Gastroesophageal sphincter (tissue), 4 donors: ENCODE measurements at regions not wholly inside any gene's neighbourhood (a gene's known extent, or its start where the extent isn't known, plus 50 kb on each side); places are given as distances from the start of the nearest gene placed in this dataset.

Source experiments
- ATAC-seq: fragments of 150-250 bp; one replicate; pipeline ENCODE4 v1.9.1; 2016; ENCODE audit warnings: mild to moderate bottlenecking, moderate library complexity
- H3K27ac ChIP-seq, 4 donors: fragments of 200-600 bp; sonication (generic) in 3 of 4; 1 replicate in 3 of 4; 2 replicates in 1 of 4; pipeline ENCODE4 v1.5.1; 2016 to 2019
- H3K27me3 ChIP-seq: fragments of 200-600 bp; sonication (generic); one replicate; pipeline ENCODE4 v1.5.1; 2019
- H3K36me3 ChIP-seq, 2 donors: fragments of 200-600 bp; sonication (generic); one replicate each; pipeline ENCODE4 v1.5.1; 2019; ENCODE audit warnings: control low read depth in 1 of 2
- H3K4me1 ChIP-seq, 3 donors: fragments of 200-600 bp; sonication (generic); 1 replicate in 2 of 3; 2 replicates in 1 of 3; pipeline ENCODE4 v1.5.1; 2016 to 2019; ENCODE audit warnings: control low read depth in 2 of 3
- H3K4me3 ChIP-seq, 2 donors: fragments of 200-600 bp; sonication (generic); one replicate each; pipeline ENCODE4 v1.5.1; 2019; ENCODE audit warnings: mild to moderate bottlenecking in 1 of 2, moderate library complexity in 1 of 2
- H3K9me3 ChIP-seq, 3 donors: fragments of 200-600 bp; sonication (generic); one replicate each; pipeline ENCODE4 v1.5.1; 2017 to 2019; ENCODE audit warnings: control low read depth in 2 of 3
- EP300 ChIP-seq: sonication (generic); formaldehyde crosslinking; IDR thresholded peaks from one replicate; pipeline ENCODE4 v1.6.1; 2017; ENCODE audit warnings: antibody characterized with exemption, mild to moderate bottlenecking
- POLR2A ChIP-seq, 2 donors: fragments of 450-650 bp; IDR thresholded peaks; one replicate each; pipeline ENCODE4 v1.6.1; 2017; ENCODE audit warnings: antibody characterized with exemption in 2 of 2, mild to moderate bottlenecking in 2 of 2, moderate library complexity in 1 of 2
- POLR2AphosphoS5 ChIP-seq: sonication (generic); formaldehyde crosslinking; IDR thresholded peaks from one replicate; pipeline ENCODE4 v1.6.1; 2017; ENCODE audit warnings: antibody characterized with exemption
- WGBS, 2 donors: methylation state at CpG; one replicate each; pipeline ENCODE4 v1.1.5; 2018; ENCODE audit warnings: low coverage in 1 of 2; 5-methylcytosine and 5-hydroxymethylcytosine counted together
- TF ChIP-seq, protein P1 (sequence below), 4 experiments: fragments of 200-600 bp in 2 of 4; fragments of 450-650 bp in 2 of 4; sonication (generic) in 1 of 4; IDR thresholded peaks; one replicate each; pipeline ENCODE4 v1.5.1; 2017 to 2019; ENCODE audit warnings: antibody characterized with exemption in 4 of 4, mild to moderate bottlenecking in 2 of 4, moderate library complexity in 2 of 4

DNA sequence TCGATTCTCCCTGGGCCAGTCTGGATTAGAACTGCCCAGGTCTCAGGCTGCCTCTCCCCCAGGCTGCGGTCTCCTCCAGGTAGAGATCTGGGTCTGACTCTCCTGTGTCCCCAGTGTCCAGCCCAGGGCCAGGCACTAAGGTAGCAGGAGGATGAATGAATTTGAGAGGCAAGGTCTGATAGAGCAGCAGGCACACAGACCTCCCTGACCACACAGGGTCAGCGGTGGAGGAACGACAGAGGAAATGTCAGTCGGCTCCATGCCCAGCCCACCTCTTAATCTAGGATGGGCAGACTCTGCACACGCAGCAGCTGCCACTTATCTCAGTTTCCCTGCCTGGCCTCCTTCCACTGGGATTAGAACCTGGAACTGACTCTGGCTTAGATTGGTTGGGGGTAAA, 272.7 kb upstream of the MVB12B start:
- ATAC-seq = no peak
- Histone ChIP-seq H3K4me1 (peaks cover 0 to 14% (median 0%) of the 10 kb centered on the region in 3 donors), H3K27ac (no peak overlapping the region), H3K9me3 (no peaks in the 10 kb centered on the region), H3K36me3 (no peaks in the 10 kb centered on the region), H3K27me3 (peaks cover 21% of the 10 kb centered on the region), H3K4me3 (no peak overlapping the region)
- WGBS, 2 donors = 6% methylated on average over 3 of the region's 6 CpGs; no CpG with 5 or more reads in 1 of the 2 donors
- TF ChIP-seq EP300 = no peak
- TF ChIP-seq, protein P1, sequence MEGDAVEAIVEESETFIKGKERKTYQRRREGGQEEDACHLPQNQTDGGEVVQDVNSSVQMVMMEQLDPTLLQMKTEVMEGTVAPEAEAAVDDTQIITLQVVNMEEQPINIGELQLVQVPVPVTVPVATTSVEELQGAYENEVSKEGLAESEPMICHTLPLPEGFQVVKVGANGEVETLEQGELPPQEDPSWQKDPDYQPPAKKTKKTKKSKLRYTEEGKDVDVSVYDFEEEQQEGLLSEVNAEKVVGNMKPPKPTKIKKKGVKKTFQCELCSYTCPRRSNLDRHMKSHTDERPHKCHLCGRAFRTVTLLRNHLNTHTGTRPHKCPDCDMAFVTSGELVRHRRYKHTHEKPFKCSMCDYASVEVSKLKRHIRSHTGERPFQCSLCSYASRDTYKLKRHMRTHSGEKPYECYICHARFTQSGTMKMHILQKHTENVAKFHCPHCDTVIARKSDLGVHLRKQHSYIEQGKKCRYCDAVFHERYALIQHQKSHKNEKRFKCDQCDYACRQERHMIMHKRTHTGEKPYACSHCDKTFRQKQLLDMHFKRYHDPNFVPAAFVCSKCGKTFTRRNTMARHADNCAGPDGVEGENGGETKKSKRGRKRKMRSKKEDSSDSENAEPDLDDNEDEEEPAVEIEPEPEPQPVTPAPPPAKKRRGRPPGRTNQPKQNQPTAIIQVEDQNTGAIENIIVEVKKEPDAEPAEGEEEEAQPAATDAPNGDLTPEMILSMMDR (IDR thresholded peaks at IDR 0.05) = no peak

DNA sequence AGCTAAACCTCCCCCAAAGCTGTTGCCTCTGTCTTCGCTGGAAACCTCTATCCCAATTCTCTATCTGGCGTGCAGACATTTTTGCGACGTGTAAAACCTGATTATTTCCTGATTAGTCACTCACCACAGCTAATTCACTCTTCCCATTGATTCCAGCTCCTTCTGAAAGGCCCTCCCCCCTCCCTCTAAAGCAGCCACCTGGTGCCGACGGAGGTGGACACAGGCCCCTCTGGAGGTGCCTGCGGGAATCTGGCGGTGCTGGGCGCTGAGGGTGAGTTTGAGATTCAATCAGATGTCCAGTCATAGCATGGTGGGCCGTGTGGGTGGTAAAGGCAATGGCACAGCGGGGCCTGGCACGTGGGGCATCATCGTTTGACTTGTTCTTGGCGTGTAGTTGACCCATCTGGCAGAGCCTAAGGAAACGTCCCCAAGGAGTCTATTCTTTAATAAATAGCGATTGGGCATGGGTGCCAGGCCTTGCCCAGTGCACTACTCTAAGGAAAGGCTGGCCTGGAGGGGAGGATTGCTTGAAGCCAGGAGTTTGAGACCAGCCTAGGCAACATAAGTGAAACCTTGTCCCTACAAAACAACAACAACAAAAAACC, 271.1 kb upstream of the MVB12B start:
- TF ChIP-seq, protein P1 (IDR thresholded peaks at IDR 0.05) = no peak
- TF ChIP-seq POLR2A (IDR thresholded peaks at IDR 0.05) = no peak
- no peak for TF ChIP-seq POLR2AphosphoS5
- no peak for TF ChIP-seq EP300
- Histone ChIP-seq H3K27me3 (peaks cover 21% of the 10 kb centered on the region), H3K4me3 (no peak overlapping the region), H3K36me3 (no peaks in the 10 kb centered on the region), H3K4me1 (peaks cover 0 to 14% (median 0%) of the 10 kb centered on the region in 3 donors), H3K9me3 (no peaks in the 10 kb centered on the region), H3K27ac (no peak overlapping the region)
- no peak for ATAC-seq
- WGBS, 2 donors = 72 to 80% methylated on average over 5 to 10 of the region's 16 CpGs

DNA sequence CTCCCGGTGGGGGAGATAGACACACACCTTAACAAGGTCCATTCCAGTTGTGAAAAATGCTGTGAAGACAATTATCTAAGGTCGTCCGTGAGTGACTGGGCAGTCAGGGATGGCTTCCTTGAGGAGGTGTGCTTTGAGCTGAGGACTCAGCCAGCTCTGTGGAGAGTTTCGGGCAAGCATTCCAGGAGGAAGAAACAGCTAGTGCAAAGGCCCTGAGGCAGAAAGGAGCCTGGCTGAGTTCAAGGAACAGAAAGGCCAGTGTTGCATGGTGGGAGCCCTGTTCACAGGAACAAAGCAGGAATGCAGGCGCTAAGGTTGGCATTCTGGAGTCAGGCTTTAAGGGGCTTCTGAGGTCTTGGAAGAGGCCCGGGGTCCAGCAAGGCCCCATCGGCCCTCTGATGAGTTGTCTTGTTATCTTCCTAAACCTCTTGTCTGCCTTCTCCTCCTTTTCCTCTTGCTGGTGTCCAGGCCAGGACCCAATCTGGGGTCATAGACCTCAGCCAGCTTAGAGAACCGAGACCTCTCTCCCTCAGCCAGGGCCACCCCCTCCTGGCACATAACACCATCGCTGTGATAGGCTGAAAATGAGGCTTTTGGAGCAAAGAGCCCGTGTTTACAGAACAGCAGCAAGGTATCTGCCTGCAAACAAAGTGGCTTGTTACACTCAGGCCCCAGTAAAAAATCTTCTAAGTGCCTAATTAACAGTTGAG, 270.2 kb upstream of the MVB12B start:
- no peak for ATAC-seq
- no peak for TF ChIP-seq POLR2A (IDR thresholded peaks at IDR 0.05)
- TF ChIP-seq POLR2AphosphoS5 = no peak
- TF ChIP-seq, protein P1 (IDR thresholded peaks at IDR 0.05) = no peak
- no peak for TF ChIP-seq EP300
- Histone ChIP-seq H3K4me3 (no peak overlapping the region), H3K27ac (no peak overlapping the region), H3K9me3 (no peaks in the 10 kb centered on the region), H3K27me3 (peaks cover 21% of the 10 kb centered on the region), H3K36me3 (no peaks in the 10 kb centered on the region), H3K4me1 (peaks cover 0 to 14% (median 0%) of the 10 kb centered on the region in 3 donors)
- WGBS, 2 donors = 70 to 71% methylated on average over 1 to 3 of the region's 10 CpGs

DNA sequence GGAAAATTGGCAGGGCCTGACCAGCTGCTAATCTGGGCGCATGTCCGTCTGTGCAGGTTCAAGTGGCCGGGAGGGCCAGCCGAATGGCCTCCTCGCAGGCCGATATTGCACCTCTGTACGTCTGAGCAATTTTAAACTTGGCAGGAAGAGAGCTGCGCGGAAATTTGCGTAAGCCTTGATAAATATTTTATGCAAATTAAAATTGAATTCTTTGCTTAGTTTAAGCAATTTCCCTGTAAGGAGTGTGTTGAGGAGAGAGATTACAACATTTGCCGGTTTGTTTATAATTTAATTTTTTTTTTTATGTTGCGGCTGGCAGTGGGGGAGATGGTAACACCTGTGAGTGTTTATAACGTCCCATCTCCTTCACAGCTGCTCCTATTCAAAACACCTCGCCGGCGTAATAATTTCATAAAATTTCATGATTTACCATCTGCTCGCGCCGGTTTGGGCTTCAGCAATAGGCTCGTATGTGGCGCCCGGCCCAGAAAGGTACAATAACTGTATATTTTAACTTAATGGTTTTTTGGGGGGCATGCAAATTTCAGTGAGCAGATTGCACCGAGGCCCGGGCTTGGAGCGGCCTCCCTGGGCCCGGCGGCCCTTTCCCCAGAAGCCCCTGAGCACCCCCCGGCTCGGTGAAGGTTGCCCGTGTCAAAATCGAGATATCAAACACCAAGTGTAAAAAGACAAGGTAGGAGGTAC, 269.4 kb upstream of the MVB12B start:
- H3K4me1 ChIP-seq = peaks cover 0 to 14% (median 0%) of the 10 kb centered on the region in 3 donors
- no peaks in the 10 kb centered on the region for H3K9me3 ChIP-seq
- 32 to 39% methylated on average over 27 to 31 of the region's 31 CpGs for WGBS, 2 donors
- no peak overlapping the region for H3K4me3 ChIP-seq
- no peaks in the 10 kb centered on the region for H3K36me3 ChIP-seq
- peaks cover 17% of the 10 kb centered on the region for H3K27me3 ChIP-seq
- peak; percentile 35 for ATAC-seq
- no peak overlapping the region for H3K27ac ChIP-seq
- TF ChIP-seq, protein P1 (IDR thresholded peaks at IDR 0.05) = no peak
- TF ChIP-seq POLR2AphosphoS5 = peak; percentile 36
